Hematopoietic multipotent progenitor cell treated with erythropoietin and hydrocortisone succinate and interleukin-3 and kit ligand, for 17 days (in vitro differentiated cells): ENCODE measurements at regions not wholly inside any gene's neighbourhood (a gene's known extent, or its start where the extent isn't known, plus 50 kb on each side); places are given as distances from the start of the nearest gene placed in this dataset.
"Not testable (repeated sequence)": the region's sequence is repeated elsewhere in the genome, so short reads cannot be mapped to it uniquely, and the experiment has no call there.

Source experiments
- DNase-seq: peaks from one replicate; pipeline ENCODE4 v3.0.0-alpha.2; 2015; ENCODE audit warnings: low spot score

GRCh38 chr4:20046931-20047677, 204.6 kb upstream of the SLIT2 start:
- no peak for DNase-seq

GRCh38 chr4:20046179-20046578, 205.5 kb upstream of the SLIT2 start:
- DNase-seq: no peak

- DNase-seq: no peak
These were observed 206.7 kb upstream of the SLIT2 start for GRCh38 chr4:20044966-20045365.

- no peak for DNase-seq
These were observed 207.2 kb upstream of the SLIT2 start for GRCh38 chr4:20044502-20044911.

GRCh38 chr4:20043991-20044390, 207.7 kb upstream of the SLIT2 start:
- no peak for DNase-seq

- DNase-seq: no peak
These were observed 208.9 kb upstream of the SLIT2 start for GRCh38 chr4:20042769-20043168.

- no peak for DNase-seq
These were observed 209.8 kb upstream of the SLIT2 start for GRCh38 chr4:20041839-20042407.

GRCh38 chr4:20037745-20038144, 214.0 kb upstream of the SLIT2 start:
- DNase-seq: no peak

GRCh38 chr4:20030108-20030507, 221.6 kb upstream of the SLIT2 start:
- DNase-seq: no peak

GRCh38 chr4:20028645-20029044, 223.1 kb upstream of the SLIT2 start:
- DNase-seq: no peak

GRCh38 chr4:20026456-20026855, 225.2 kb upstream of the SLIT2 start:
- DNase-seq: no peak

- DNase-seq: no peak
These were observed 229.2 kb upstream of the SLIT2 start for GRCh38 chr4:20022471-20022870.

- DNase-seq: no peak
These were observed 231.6 kb upstream of the SLIT2 start for GRCh38 chr4:20020056-20020455.

- no peak for DNase-seq
These were observed 232.2 kb upstream of the SLIT2 start for GRCh38 chr4:20019310-20020015.

GRCh38 chr4:20017777-20018115, 234.0 kb upstream of the SLIT2 start:
- DNase-seq: no peak

GRCh38 chr4:20017070-20017776, 234.5 kb upstream of the SLIT2 start:
- DNase-seq: no peak

GRCh38 chr4:20015636-20016224, 236.0 kb upstream of the SLIT2 start:
- no peak for DNase-seq

- not testable (repeated sequence) for DNase-seq
These were observed 247.7 kb upstream of the SLIT2 start for GRCh38 chr4:20003836-20004558.

GRCh38 chr4:19999775-20000414, 251.8 kb upstream of the SLIT2 start:
- no peak for DNase-seq

- DNase-seq: no peak
These were observed 252.4 kb upstream of the SLIT2 start for GRCh38 chr4:19999276-19999675.

GRCh38 chr4:19993242-19993641, 258.5 kb upstream of the SLIT2 start:
- DNase-seq: no peak
